Inflammatory macrophage treated with lipopolysaccharide for 1 hour (primary cell): ENCODE measurements at regions not wholly inside any gene's neighbourhood (a gene's known extent, or its start where the extent isn't known, plus 50 kb on each side); places are given as distances from the start of the nearest gene placed in this dataset.

Experiments
- DNase-seq, 2 donors: peaks; one replicate each; pipeline ENCODE4 v3.0.0-alpha.2; 2020 to 2022

GRCh38 chr6:81808851-81809570 is 56.5 kb upstream of the TENT5A start:
- peak; percentile 37 to 49 for DNase-seq

- DNase-seq, result no peak
These were observed 54.5 kb upstream of the TENT5A start for GRCh38 chr6:81806793-81807565.

GRCh38 chr6:81802356-81802755 is 49.9 kb upstream of the TENT5A start:
- no peak for DNase-seq
